Loucy (cell line): ENCODE measurements at regions not wholly inside any gene's neighbourhood (a gene's known extent, or its start where the extent isn't known, plus 50 kb on each side); places are given as distances from the start of the nearest gene placed in this dataset.

Source experiments
- CTCF ChIP-seq: fragments of 200-600 bp; sonication (generic); conservative IDR thresholded peaks from 2 replicates; pipeline ENCODE4 v1.5.1; 2014; ENCODE audit warnings: mild to moderate bottlenecking, antibody characterized with exemption, low read length
- EZH2phosphoT487 ChIP-seq: fragments of 200-600 bp; IDR thresholded peaks from 2 replicates; pipeline ENCODE4 v1.6.1; 2018; ENCODE audit warnings: antibody characterized with exemption, mild to moderate bottlenecking, moderate library complexity, borderline replicate concordance

GRCh38 chr3:94822298-94822697, 759.4 kb downstream of the NSUN3 start:
- TF ChIP-seq CTCF (no peak), EZH2phosphoT487 (no peak)
